Fibroblast of the aortic adventitia (primary cell): ENCODE measurements at regions not wholly inside any gene's neighbourhood (a gene's known extent, or its start where the extent isn't known, plus 50 kb on each side); places are given as distances from the start of the nearest gene placed in this dataset.

ENCODE experiments used
- DNase-seq: peaks from one replicate; pipeline ENCODE4 v3.0.0-alpha.2; 2010; ENCODE audit warnings: low read depth
- H3K4me3 ChIP-seq: 2 replicates; pipeline ENCODE4 v1.5.1; 2011; ENCODE audit warnings: low read depth, mild to moderate bottlenecking, control low read depth, low read length, moderate library complexity
- TF ChIP-seq, protein P1 (sequence below): IDR thresholded peaks from 2 replicates; pipeline ENCODE4 v1.5.1; 2011; ENCODE audit warnings: mild to moderate bottlenecking, low read length, control low read depth, inconsistent platforms; ENCODE audit not compliant: insufficient read depth

DNA sequence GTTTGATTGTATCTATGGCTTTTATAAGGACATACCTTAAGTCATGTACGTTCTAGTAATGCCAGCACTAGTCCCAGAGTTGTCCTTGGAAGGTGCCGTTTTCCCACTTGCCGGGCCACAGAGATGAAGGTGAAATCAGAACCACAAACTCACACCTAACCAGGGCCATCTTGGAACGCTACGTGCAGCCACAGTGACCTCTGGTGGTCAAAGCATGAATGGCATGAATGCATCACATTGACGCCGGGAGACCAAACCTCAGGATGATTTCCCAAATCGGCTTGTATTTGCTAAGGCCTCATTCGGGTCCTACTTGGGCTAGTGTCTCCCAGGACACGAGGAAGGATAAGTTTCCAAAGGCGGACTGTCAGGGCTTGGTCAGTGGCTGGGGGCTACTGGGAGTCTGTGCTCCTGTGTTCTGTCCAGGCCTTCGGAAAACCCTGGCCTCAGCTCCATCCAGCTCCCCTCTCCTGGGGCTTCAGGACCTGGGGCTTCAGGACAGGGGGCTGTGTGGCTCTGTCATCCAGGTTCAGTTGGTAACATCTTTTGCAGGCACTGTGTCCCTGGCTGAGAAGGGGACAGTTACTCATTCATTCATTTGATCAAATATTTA lies 260.5 kb downstream of the PRDM2 start:
- TF ChIP-seq, protein P1, sequence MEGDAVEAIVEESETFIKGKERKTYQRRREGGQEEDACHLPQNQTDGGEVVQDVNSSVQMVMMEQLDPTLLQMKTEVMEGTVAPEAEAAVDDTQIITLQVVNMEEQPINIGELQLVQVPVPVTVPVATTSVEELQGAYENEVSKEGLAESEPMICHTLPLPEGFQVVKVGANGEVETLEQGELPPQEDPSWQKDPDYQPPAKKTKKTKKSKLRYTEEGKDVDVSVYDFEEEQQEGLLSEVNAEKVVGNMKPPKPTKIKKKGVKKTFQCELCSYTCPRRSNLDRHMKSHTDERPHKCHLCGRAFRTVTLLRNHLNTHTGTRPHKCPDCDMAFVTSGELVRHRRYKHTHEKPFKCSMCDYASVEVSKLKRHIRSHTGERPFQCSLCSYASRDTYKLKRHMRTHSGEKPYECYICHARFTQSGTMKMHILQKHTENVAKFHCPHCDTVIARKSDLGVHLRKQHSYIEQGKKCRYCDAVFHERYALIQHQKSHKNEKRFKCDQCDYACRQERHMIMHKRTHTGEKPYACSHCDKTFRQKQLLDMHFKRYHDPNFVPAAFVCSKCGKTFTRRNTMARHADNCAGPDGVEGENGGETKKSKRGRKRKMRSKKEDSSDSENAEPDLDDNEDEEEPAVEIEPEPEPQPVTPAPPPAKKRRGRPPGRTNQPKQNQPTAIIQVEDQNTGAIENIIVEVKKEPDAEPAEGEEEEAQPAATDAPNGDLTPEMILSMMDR: peak; percentile 98
- no peak overlapping the region for H3K4me3 ChIP-seq
- DNase-seq: peak; percentile 67

- TF ChIP-seq, protein P1: no peak
- no peak overlapping the region for H3K4me3 ChIP-seq
- DNase-seq: no peak
Measured at GRCh38 chr1:13964768-13965167, 264.8 kb downstream of the PRDM2 start.

- H3K4me3 ChIP-seq: no peak overlapping the region
- DNase-seq: peak; percentile 57
- TF ChIP-seq, protein P1: peak; percentile 46
Measured at GRCh38 chr1:13965770-13966398, 265.9 kb downstream of the PRDM2 start.

DNA sequence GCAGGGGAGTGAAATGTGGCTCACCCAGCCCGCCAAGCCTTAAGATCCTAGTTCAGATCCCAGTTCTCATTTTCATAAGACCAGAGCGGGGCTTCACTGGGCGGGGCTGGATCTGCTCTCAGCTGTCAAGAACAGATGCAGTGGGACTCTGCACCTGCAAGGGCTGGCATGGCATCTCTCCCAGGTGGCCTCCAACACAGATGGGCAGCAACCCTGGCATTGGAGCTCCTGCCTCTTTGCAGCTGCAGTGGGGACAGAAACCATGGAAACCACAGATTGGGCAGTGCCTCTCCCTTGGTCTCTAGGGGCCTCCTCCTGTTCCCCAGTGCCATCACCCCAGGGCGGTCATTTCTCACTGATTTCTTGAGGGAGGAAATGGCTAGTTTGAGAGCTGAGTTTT lies 267.7 kb downstream of the PRDM2 start:
- TF ChIP-seq, protein P1: no peak
- H3K4me3 ChIP-seq: no peak overlapping the region
- DNase-seq: no peak

GRCh38 chr1:13968361-13968760 lies 268.4 kb downstream of the PRDM2 start:
- TF ChIP-seq, protein P1: no peak
- H3K4me3 ChIP-seq: no peak overlapping the region
- no peak for DNase-seq

GRCh38 chr1:13970631-13971247 lies 270.8 kb downstream of the PRDM2 start:
- no peak for DNase-seq
- TF ChIP-seq, protein P1: no peak
- no peak overlapping the region for H3K4me3 ChIP-seq
